ENCODE measurements at regions not wholly inside any gene's neighbourhood (a gene's known extent, or its start where the extent isn't known, plus 50 kb on each side); places are given as distances from the start of the nearest gene placed in this dataset.
"Not testable (repeated sequence)": the region's sequence is repeated elsewhere in the genome, so short reads cannot be mapped to it uniquely, and the experiment has no call there.

GRCh38 chr1:144040293-144040692 is 68.5 kb upstream of the FAM72C start:
- H3K36me3 ChIP-seq (ENCODE audit: control insufficient read depth, insufficient read depth, low read length); DNase-seq; H2AK5ac ChIP-seq (ENCODE audit: low read depth, low read length); H2AK9ac ChIP-seq (replicated peaks; ENCODE audit: low read depth, low read length, poor library complexity); H3K4me2 ChIP-seq (ENCODE audit: low read depth, low read length); H3K9me3 ChIP-seq (ENCODE audit: control insufficient read depth, insufficient read depth, low read length); H3K27me3 ChIP-seq (ENCODE audit: control insufficient read depth, insufficient read depth, low read length); H3K79me1 ChIP-seq (ENCODE audit: low read depth in 1 of 2, low read length in 2 of 2); H2AFZ ChIP-seq (replicated peaks; ENCODE audit: low read length, poor library complexity); H3K18ac ChIP-seq (ENCODE audit: low read depth, low read length); H3K4me1 ChIP-seq (ENCODE audit: control insufficient read depth, insufficient read depth, low read length); H4K5ac ChIP-seq (ENCODE audit: low read depth, low read length); H3K4me3 ChIP-seq (ENCODE audit: insufficient read depth, low read depth, low read length); POLR2A ChIA-PET (ENCODE audit: unreplicated experiment); H3K9me1 ChIP-seq (ENCODE audit: insufficient read depth, low read length); H4K20me1 ChIP-seq (ENCODE audit: insufficient read depth, low read length); H2BK15ac ChIP-seq (ENCODE audit: low read depth, low read length); H3K4ac ChIP-seq (ENCODE audit: low read depth, low read length); BruUV-seq (replicated peaks); H4K91ac ChIP-seq (ENCODE audit: insufficient read depth, low read depth, low read length); H3K56ac ChIP-seq (ENCODE audit: extremely low read depth, insufficient read depth, low read length); H3K23ac ChIP-seq (ENCODE audit: low read depth, low read length); H3K27ac ChIP-seq (ENCODE audit: insufficient read depth, low read length); H2BK120ac ChIP-seq (ENCODE audit: low read depth, low read length); H4K8ac ChIP-seq (ENCODE audit: low read depth in 2 of 2, low read length in 2 of 2); intact Hi-C loops (cut with micrococcal nuclease); dilution Hi-C loops (cut with HindIII; ENCODE audit: low sequenced_read_pairs, unreplicated experiment); H2BK5ac ChIP-seq (ENCODE audit: low read depth, low read length, poor library complexity, severe bottlenecking); in situ Hi-C loops (cut with MboI; ENCODE audit: low sequenced_read_pairs); H3K9ac ChIP-seq (ENCODE audit: low read depth, low read length); CTCF ChIA-PET; H3K14ac ChIP-seq (replicated peaks; ENCODE audit: low read depth, low read length); H2BK20ac ChIP-seq (ENCODE audit: low read depth, low read length); ATAC-seq (ENCODE audit: low read depth): not testable (repeated sequence)
- WGBS, 2 experiments (ENCODE audit: extremely low coverage in 2 of 2, insufficient read length in 1 of 2) = no CpG with 5 or more reads among the region's 3 CpGs

- H2AK5ac ChIP-seq (ENCODE audit: low read depth, low read length); H2BK120ac ChIP-seq (ENCODE audit: low read depth, low read length); H3K79me1 ChIP-seq (ENCODE audit: low read depth in 1 of 2, low read length in 2 of 2); H3K9me1 ChIP-seq (ENCODE audit: insufficient read depth, low read length); H4K8ac ChIP-seq (ENCODE audit: low read depth in 2 of 2, low read length in 2 of 2); H4K91ac ChIP-seq (ENCODE audit: insufficient read depth, low read depth, low read length); H4K20me1 ChIP-seq (ENCODE audit: insufficient read depth, low read length); H3K4ac ChIP-seq (ENCODE audit: low read depth, low read length); H2BK20ac ChIP-seq (ENCODE audit: low read depth, low read length); H3K14ac ChIP-seq (replicated peaks; ENCODE audit: low read depth, low read length); H3K9me3 ChIP-seq (ENCODE audit: control insufficient read depth, insufficient read depth, low read length); BruUV-seq (replicated peaks); ATAC-seq (ENCODE audit: low read depth); H4K5ac ChIP-seq (ENCODE audit: low read depth, low read length); H3K27ac ChIP-seq (ENCODE audit: insufficient read depth, low read length); H3K9ac ChIP-seq (ENCODE audit: low read depth, low read length); H3K23ac ChIP-seq (ENCODE audit: low read depth, low read length); intact Hi-C loops (cut with micrococcal nuclease); H3K27me3 ChIP-seq (ENCODE audit: control insufficient read depth, insufficient read depth, low read length); H3K4me1 ChIP-seq (ENCODE audit: control insufficient read depth, insufficient read depth, low read length); H2BK15ac ChIP-seq (ENCODE audit: low read depth, low read length); H3K56ac ChIP-seq (ENCODE audit: extremely low read depth, insufficient read depth, low read length); H3K4me3 ChIP-seq (ENCODE audit: insufficient read depth, low read depth, low read length); dilution Hi-C loops (cut with HindIII; ENCODE audit: low sequenced_read_pairs, unreplicated experiment); CTCF ChIA-PET; DNase-seq; H2AFZ ChIP-seq (replicated peaks; ENCODE audit: low read length, poor library complexity); H3K4me2 ChIP-seq (ENCODE audit: low read depth, low read length); H3K18ac ChIP-seq (ENCODE audit: low read depth, low read length); in situ Hi-C loops (cut with MboI; ENCODE audit: low sequenced_read_pairs); H3K36me3 ChIP-seq (ENCODE audit: control insufficient read depth, insufficient read depth, low read length); POLR2A ChIA-PET (ENCODE audit: unreplicated experiment); H2AK9ac ChIP-seq (replicated peaks; ENCODE audit: low read depth, low read length, poor library complexity); H2BK5ac ChIP-seq (ENCODE audit: low read depth, low read length, poor library complexity, severe bottlenecking): not testable (repeated sequence)
- no CpG with 5 or more reads among the region's 3 CpGs for WGBS, 2 experiments (ENCODE audit: extremely low coverage in 2 of 2, insufficient read length in 1 of 2)
Observed at GRCh38 chr1:144034045-144034444, 62.3 kb upstream of the FAM72C start.

Measured in IMR-90 (cell line).